ENCODE measurements at regions not wholly inside any gene's neighbourhood (a gene's known extent, or its start where the extent isn't known, plus 50 kb on each side); places are given as distances from the start of the nearest gene placed in this dataset.
A peak's percentile ranks its signal among the peaks of the same experiment; 100 is the strongest.

- WGBS (ENCODE audit: low lambda C conversion rate, missing lambda C conversion rate) = 94% methylated on average over 15 of the region's 15 CpGs
- H3K27me3 ChIP-seq = no peaks in the 10 kb centered on the region
- no peaks in the 10 kb centered on the region for H3K9me3 ChIP-seq (ENCODE audit: low read depth)
- DNase-seq (ENCODE audit: low spot score) = no peak
- no peak overlapping the region for H2AFZ ChIP-seq
- no peaks in the 10 kb centered on the region for H3K4me1 ChIP-seq (ENCODE audit: insufficient read depth)
- H3K4me2 ChIP-seq = no peak overlapping the region
- H4K20me1 ChIP-seq (ENCODE audit: insufficient read depth, poor library complexity, severe bottlenecking) = no peaks in the 10 kb centered on the region
- no peaks in the 10 kb centered on the region for H3K79me2 ChIP-seq
- no peak overlapping the region for H3K27ac ChIP-seq
- TF ChIP-seq EZH2phosphoT487 (IDR thresholded peaks at IDR 0.05; ENCODE audit: low read depth, severe bottlenecking, unreplicated experiment) (no peak), EZH2 (IDR thresholded peaks at IDR 0.05; ENCODE audit: borderline replicate concordance) (no peak)
- TF ChIP-seq, protein P1, sequence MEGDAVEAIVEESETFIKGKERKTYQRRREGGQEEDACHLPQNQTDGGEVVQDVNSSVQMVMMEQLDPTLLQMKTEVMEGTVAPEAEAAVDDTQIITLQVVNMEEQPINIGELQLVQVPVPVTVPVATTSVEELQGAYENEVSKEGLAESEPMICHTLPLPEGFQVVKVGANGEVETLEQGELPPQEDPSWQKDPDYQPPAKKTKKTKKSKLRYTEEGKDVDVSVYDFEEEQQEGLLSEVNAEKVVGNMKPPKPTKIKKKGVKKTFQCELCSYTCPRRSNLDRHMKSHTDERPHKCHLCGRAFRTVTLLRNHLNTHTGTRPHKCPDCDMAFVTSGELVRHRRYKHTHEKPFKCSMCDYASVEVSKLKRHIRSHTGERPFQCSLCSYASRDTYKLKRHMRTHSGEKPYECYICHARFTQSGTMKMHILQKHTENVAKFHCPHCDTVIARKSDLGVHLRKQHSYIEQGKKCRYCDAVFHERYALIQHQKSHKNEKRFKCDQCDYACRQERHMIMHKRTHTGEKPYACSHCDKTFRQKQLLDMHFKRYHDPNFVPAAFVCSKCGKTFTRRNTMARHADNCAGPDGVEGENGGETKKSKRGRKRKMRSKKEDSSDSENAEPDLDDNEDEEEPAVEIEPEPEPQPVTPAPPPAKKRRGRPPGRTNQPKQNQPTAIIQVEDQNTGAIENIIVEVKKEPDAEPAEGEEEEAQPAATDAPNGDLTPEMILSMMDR (IDR thresholded peaks at IDR 0.05; ENCODE audit: poor library complexity) = no peak
- no peak overlapping the region for H3K4me3 ChIP-seq
- no peaks in the 10 kb centered on the region for H3K9me2 ChIP-seq (replicated peaks; ENCODE audit: insufficient read depth)
- H3K36me3 ChIP-seq (replicated peaks; ENCODE audit: insufficient read depth, low read depth) = no peaks in the 10 kb centered on the region
Measured at GRCh38 chr10:131784363-131785120, 116.3 kb upstream of the PPP2R2D start.

GRCh38 chr10:131785121-131785460 lies 115.7 kb upstream of the PPP2R2D start:
- TF ChIP-seq EZH2 (IDR thresholded peaks at IDR 0.05; ENCODE audit: borderline replicate concordance) (no peak), EZH2phosphoT487 (IDR thresholded peaks at IDR 0.05; ENCODE audit: low read depth, severe bottlenecking, unreplicated experiment) (no peak)
- TF ChIP-seq, protein P1 (IDR thresholded peaks at IDR 0.05; ENCODE audit: poor library complexity) = no peak
- Histone ChIP-seq H3K27me3 (no peaks in the 10 kb centered on the region), H3K4me3 (no peak overlapping the region), H3K36me3 (replicated peaks; ENCODE audit: insufficient read depth, low read depth) (no peaks in the 10 kb centered on the region), H3K27ac (no peak overlapping the region), H3K9me3 (ENCODE audit: low read depth) (no peaks in the 10 kb centered on the region), H3K4me1 (ENCODE audit: insufficient read depth) (no peaks in the 10 kb centered on the region), H3K79me2 (no peaks in the 10 kb centered on the region), H3K9me2 (replicated peaks; ENCODE audit: insufficient read depth) (no peaks in the 10 kb centered on the region), H4K20me1 (ENCODE audit: insufficient read depth, poor library complexity, severe bottlenecking) (no peaks in the 10 kb centered on the region), H3K4me2 (no peak overlapping the region), H2AFZ (no peak overlapping the region)
- 84% methylated on average over 11 of the region's 11 CpGs for WGBS (ENCODE audit: low lambda C conversion rate, missing lambda C conversion rate)
- no peak for DNase-seq (ENCODE audit: low spot score)

GRCh38 chr10:131786756-131787605 lies 113.8 kb upstream of the PPP2R2D start:
- TF ChIP-seq, protein P1 (IDR thresholded peaks at IDR 0.05; ENCODE audit: poor library complexity) = peak; percentile 94
- TF ChIP-seq EZH2phosphoT487 (IDR thresholded peaks at IDR 0.05; ENCODE audit: low read depth, severe bottlenecking, unreplicated experiment) = no peak
- DNase-seq (ENCODE audit: low spot score) = peak; percentile 67
- no peaks in the 10 kb centered on the region for H3K79me2 ChIP-seq
- H3K4me2 ChIP-seq = no peak overlapping the region
- no peaks in the 10 kb centered on the region for H3K9me2 ChIP-seq (replicated peaks; ENCODE audit: insufficient read depth)
- H3K36me3 ChIP-seq (replicated peaks; ENCODE audit: insufficient read depth, low read depth) = no peaks in the 10 kb centered on the region
- no peaks in the 10 kb centered on the region for H3K9me3 ChIP-seq (ENCODE audit: low read depth)
- no peaks in the 10 kb centered on the region for H3K27me3 ChIP-seq
- 58% methylated on average over 13 of the region's 13 CpGs for WGBS (ENCODE audit: low lambda C conversion rate, missing lambda C conversion rate)
- H3K4me1 ChIP-seq (ENCODE audit: insufficient read depth) = no peaks in the 10 kb centered on the region
- no peaks in the 10 kb centered on the region for H4K20me1 ChIP-seq (ENCODE audit: insufficient read depth, poor library complexity, severe bottlenecking)
- no peak overlapping the region for H2AFZ ChIP-seq
- no peak overlapping the region for H3K27ac ChIP-seq
- H3K4me3 ChIP-seq = no peak overlapping the region
